ENCODE measurements at regions not wholly inside any gene's neighbourhood (a gene's known extent, or its start where the extent isn't known, plus 50 kb on each side); places are given as distances from the start of the nearest gene placed in this dataset.

DNA sequence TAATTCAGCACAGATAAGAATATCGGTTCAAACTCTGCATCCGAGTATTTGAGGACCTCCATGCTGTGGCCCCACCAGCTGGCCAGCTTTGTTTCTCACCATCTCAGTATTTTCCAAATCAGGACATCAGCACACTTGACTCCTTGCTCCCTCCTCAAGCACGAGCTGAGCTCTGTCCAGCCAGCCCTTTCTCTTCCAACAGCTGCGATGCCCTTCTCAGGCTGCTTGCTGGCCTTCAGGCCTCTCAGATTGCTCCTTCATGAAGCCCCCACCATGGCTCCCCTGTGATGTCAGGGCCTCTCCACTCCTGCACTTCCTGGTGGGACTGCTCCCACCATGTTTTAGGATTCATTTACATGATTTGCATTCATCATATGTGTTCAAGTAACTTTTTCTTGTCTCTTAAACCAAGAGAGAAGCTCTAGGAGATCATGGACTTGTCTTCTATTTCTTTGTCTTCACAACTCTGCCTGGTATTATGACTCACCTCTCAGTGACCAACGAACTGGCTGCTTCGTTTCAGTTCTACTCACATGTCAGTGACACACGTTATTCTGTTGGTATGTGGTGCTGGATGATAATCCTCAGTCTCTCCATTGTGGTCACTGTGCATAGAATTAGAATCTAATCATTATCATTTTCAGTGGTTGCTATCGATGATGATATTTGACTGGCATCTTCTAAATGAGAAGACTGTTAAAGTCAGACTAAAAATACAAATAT lies 471.7 kb downstream of the EFNB2 start:
- CTCF ChIA-PET (ENCODE audit: unreplicated experiment), result no interaction called here
- H3K9me2 ChIP-seq (ENCODE audit: insufficient read depth, low read length), result no peaks in the 10 kb centered on the region
- H3K79me2 ChIP-seq (ENCODE audit: insufficient read depth, low read depth, low read length), result no peaks in the 10 kb centered on the region
- no peak overlapping the region for H2AFZ ChIP-seq (ENCODE audit: low read length)
- H3K4me1 ChIP-seq (ENCODE audit: insufficient read depth, low read length, poor library complexity, severe bottlenecking), result no peaks in the 10 kb centered on the region
- no peaks in the 10 kb centered on the region for H4K20me1 ChIP-seq (ENCODE audit: insufficient read depth, low read length)
- H3K27ac ChIP-seq (ENCODE audit: low read depth, low read length, poor library complexity, severe bottlenecking), result no peak overlapping the region
- TF ChIP-seq EZH2phosphoT487 (IDR thresholded peaks at IDR 0.05; ENCODE audit: borderline replicate concordance, low read depth, low read length), result no peak
- TF ChIP-seq, protein P1, sequence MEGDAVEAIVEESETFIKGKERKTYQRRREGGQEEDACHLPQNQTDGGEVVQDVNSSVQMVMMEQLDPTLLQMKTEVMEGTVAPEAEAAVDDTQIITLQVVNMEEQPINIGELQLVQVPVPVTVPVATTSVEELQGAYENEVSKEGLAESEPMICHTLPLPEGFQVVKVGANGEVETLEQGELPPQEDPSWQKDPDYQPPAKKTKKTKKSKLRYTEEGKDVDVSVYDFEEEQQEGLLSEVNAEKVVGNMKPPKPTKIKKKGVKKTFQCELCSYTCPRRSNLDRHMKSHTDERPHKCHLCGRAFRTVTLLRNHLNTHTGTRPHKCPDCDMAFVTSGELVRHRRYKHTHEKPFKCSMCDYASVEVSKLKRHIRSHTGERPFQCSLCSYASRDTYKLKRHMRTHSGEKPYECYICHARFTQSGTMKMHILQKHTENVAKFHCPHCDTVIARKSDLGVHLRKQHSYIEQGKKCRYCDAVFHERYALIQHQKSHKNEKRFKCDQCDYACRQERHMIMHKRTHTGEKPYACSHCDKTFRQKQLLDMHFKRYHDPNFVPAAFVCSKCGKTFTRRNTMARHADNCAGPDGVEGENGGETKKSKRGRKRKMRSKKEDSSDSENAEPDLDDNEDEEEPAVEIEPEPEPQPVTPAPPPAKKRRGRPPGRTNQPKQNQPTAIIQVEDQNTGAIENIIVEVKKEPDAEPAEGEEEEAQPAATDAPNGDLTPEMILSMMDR (conservative IDR thresholded peaks at IDR 0.05; ENCODE audit: low read length), result no peak
- H3K4me3 ChIP-seq (ENCODE audit: low read depth, low read length, poor library complexity, severe bottlenecking), result no peak overlapping the region
- no peak for DNase-seq (ENCODE audit: low spot score)
- intact Hi-C loops (cut with micrococcal nuclease; ENCODE audit: unreplicated experiment), result no loop called here
- no peaks in the 10 kb centered on the region for H3K36me3 ChIP-seq (ENCODE audit: insufficient read depth, low read length)
- H3K4me2 ChIP-seq (ENCODE audit: low read length), result no peak overlapping the region
- POLR2A ChIA-PET, result no interaction called here
- BruUV-seq (replicated peaks), result no TSS peak
- no peaks in the 10 kb centered on the region for H3K9me3 ChIP-seq (ENCODE audit: low read length)

DNA sequence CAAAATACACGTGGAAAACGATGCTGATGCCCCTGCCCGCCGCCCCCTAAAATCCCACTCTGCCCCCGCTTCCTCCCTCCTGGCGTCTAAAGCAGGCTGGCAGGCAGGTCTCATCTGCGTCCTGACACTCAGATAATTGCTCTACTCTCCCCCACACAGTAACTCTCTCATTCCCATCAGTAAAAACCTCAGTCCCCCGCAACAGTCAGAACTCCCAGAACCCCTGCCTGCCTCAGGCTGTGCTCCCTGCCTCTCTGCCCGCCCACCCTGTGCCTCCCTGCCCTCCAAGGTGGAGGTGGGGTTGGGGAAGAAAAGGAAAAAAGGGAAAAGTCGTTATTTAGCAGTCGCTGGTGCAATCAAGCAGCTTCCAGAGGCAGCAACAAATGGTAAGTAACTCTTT lies 473.7 kb downstream of the EFNB2 start:
- no peak for TF ChIP-seq EZH2phosphoT487 (IDR thresholded peaks at IDR 0.05; ENCODE audit: borderline replicate concordance, low read depth, low read length)
- TF ChIP-seq, protein P1 (conservative IDR thresholded peaks at IDR 0.05; ENCODE audit: low read length), result no peak
- no TSS peak for BruUV-seq (replicated peaks)
- CTCF ChIA-PET (ENCODE audit: unreplicated experiment), result no interaction called here

GRCh38 chr13:106056851-106057250 lies 478.6 kb downstream of the EFNB2 start:
- H3K79me2 ChIP-seq (ENCODE audit: insufficient read depth, low read depth, low read length), result no peaks in the 10 kb centered on the region
- DNase-seq (ENCODE audit: low spot score), result no peak
- no peak for TF ChIP-seq EZH2phosphoT487 (IDR thresholded peaks at IDR 0.05; ENCODE audit: borderline replicate concordance, low read depth, low read length)
- TF ChIP-seq, protein P1 (conservative IDR thresholded peaks at IDR 0.05; ENCODE audit: low read length), result no peak
- no peaks in the 10 kb centered on the region for H4K20me1 ChIP-seq (ENCODE audit: insufficient read depth, low read length)
- ChIA-PET CTCF (ENCODE audit: unreplicated experiment) (no interaction called here), POLR2A (no interaction called here)
- H3K4me3 ChIP-seq (ENCODE audit: low read depth, low read length, poor library complexity, severe bottlenecking), result no peak overlapping the region
- no peaks in the 10 kb centered on the region for H3K9me3 ChIP-seq (ENCODE audit: low read length)
- H3K4me1 ChIP-seq (ENCODE audit: insufficient read depth, low read length, poor library complexity, severe bottlenecking), result no peaks in the 10 kb centered on the region
- H3K36me3 ChIP-seq (ENCODE audit: insufficient read depth, low read length), result no peaks in the 10 kb centered on the region
- intact Hi-C loops (cut with micrococcal nuclease; ENCODE audit: unreplicated experiment), result no loop called here
- no peak overlapping the region for H3K4me2 ChIP-seq (ENCODE audit: low read length)
- no TSS peak for BruUV-seq (replicated peaks)
- H3K9me2 ChIP-seq (ENCODE audit: insufficient read depth, low read length), result no peaks in the 10 kb centered on the region
- no peak overlapping the region for H3K27ac ChIP-seq (ENCODE audit: low read depth, low read length, poor library complexity, severe bottlenecking)
- no peak overlapping the region for H2AFZ ChIP-seq (ENCODE audit: low read length)

More for the DNA sequence above, 473.7 kb downstream of the EFNB2 start:
- H3K9me2 ChIP-seq (ENCODE audit: insufficient read depth, low read length), result no peaks in the 10 kb centered on the region
- H3K4me3 ChIP-seq (ENCODE audit: low read depth, low read length, poor library complexity, severe bottlenecking), result no peak overlapping the region
- intact Hi-C loops (cut with micrococcal nuclease; ENCODE audit: unreplicated experiment), result no loop called here
- H3K4me1 ChIP-seq (ENCODE audit: insufficient read depth, low read length, poor library complexity, severe bottlenecking), result no peaks in the 10 kb centered on the region
- no peaks in the 10 kb centered on the region for H3K9me3 ChIP-seq (ENCODE audit: low read length)
- H2AFZ ChIP-seq (ENCODE audit: low read length), result no peak overlapping the region
- no peaks in the 10 kb centered on the region for H4K20me1 ChIP-seq (ENCODE audit: insufficient read depth, low read length)
- no peaks in the 10 kb centered on the region for H3K36me3 ChIP-seq (ENCODE audit: insufficient read depth, low read length)
- POLR2A ChIA-PET, result interaction anchor here (0.5 kb wide), 1 partner anchor 1197 kb away, joined by 3 read pairs; no protein-coding TSS in a partner anchor
- no peak overlapping the region for H3K4me2 ChIP-seq (ENCODE audit: low read length)
- no peak for DNase-seq (ENCODE audit: low spot score)
- no peaks in the 10 kb centered on the region for H3K79me2 ChIP-seq (ENCODE audit: insufficient read depth, low read depth, low read length)
- no peak overlapping the region for H3K27ac ChIP-seq (ENCODE audit: low read depth, low read length, poor library complexity, severe bottlenecking)

All from OCI-LY7 (cell line).